Astrocyte (in vitro differentiated cells and primary cell): ENCODE measurements at regions not wholly inside any gene's neighbourhood (a gene's known extent, or its start where the extent isn't known, plus 50 kb on each side); places are given as distances from the start of the nearest gene placed in this dataset.

ENCODE experiments used
- DNase-seq: peaks from one replicate; pipeline ENCODE4 v3.0.0-alpha.2; 2010; ENCODE audit warnings: low read depth
- FAIRE-seq: peaks from 2 replicates; lab custom pipeline; 2011; peaks lifted over from hg19 to GRCh38; lab: Jason Lieb, UNC
- H2AFZ ChIP-seq: 2 replicates; pipeline ENCODE4 v1.6.0; 2012; ENCODE audit warnings: low read depth, low read length, inconsistent platforms
- H3K27ac ChIP-seq: 2 replicates; pipeline ENCODE4 v1.5.1; 2011; ENCODE audit warnings: low read depth, low read length, inconsistent platforms
- H3K27me3 ChIP-seq: 2 replicates; pipeline ENCODE4 v1.6.0; 2011; ENCODE audit warnings: low read length, inconsistent platforms; ENCODE audit not compliant: insufficient read depth
- H3K36me3 ChIP-seq: 2 replicates; pipeline ENCODE4 v1.5.1; 2011; ENCODE audit warnings: low read length, inconsistent platforms; ENCODE audit not compliant: insufficient read depth
- H3K4me1 ChIP-seq: 2 replicates; pipeline ENCODE4 v1.5.1; 2011; ENCODE audit warnings: low read length, inconsistent platforms; ENCODE audit not compliant: insufficient read depth
- H3K4me2 ChIP-seq: 2 replicates; pipeline ENCODE4 v1.6.0; 2012; ENCODE audit warnings: low read length, inconsistent platforms
- H3K4me3 ChIP-seq: 2 replicates; pipeline ENCODE4 v1.5.1; 2011; ENCODE audit warnings: low read depth, mild to moderate bottlenecking, low read length, inconsistent platforms; ENCODE audit not compliant: insufficient read depth
- H3K79me2 ChIP-seq: 2 replicates; pipeline ENCODE4 v1.6.0; 2012; ENCODE audit warnings: mild to moderate bottlenecking, low read length, inconsistent platforms; ENCODE audit not compliant: insufficient read depth
- H3K9ac ChIP-seq: 2 replicates; pipeline ENCODE4 v1.6.0; 2012; ENCODE audit warnings: mild to moderate bottlenecking, low read length, inconsistent platforms
- H3K9me3 ChIP-seq: 2 replicates; pipeline ENCODE4 v1.5.1; 2012; ENCODE audit warnings: low read depth, mild to moderate bottlenecking, low read length, inconsistent platforms; ENCODE audit not compliant: insufficient read depth
- H4K20me1 ChIP-seq: 2 replicates; pipeline ENCODE4 v1.6.0; 2012; ENCODE audit warnings: low read length, inconsistent platforms; ENCODE audit not compliant: insufficient read depth
- H3K27ac Mint-ChIP-seq: one replicate; pipeline ENCODE4 v1.8.0; 2021; ENCODE audit warnings: mild to moderate bottlenecking, mixed read lengths; ENCODE audit not compliant: unreplicated experiment
- H3K27me3 Mint-ChIP-seq: one replicate; pipeline ENCODE4 v1.8.0; 2021; ENCODE audit warnings: low read depth, mixed read lengths; ENCODE audit not compliant: unreplicated experiment
- H3K36me3 Mint-ChIP-seq: one replicate; pipeline ENCODE4 v1.8.0; 2021; ENCODE audit warnings: low read depth, mixed read lengths; ENCODE audit not compliant: unreplicated experiment
- H3K4me1 Mint-ChIP-seq: one replicate; pipeline ENCODE4 v1.8.0; 2021; ENCODE audit warnings: low read depth, mixed read lengths; ENCODE audit not compliant: unreplicated experiment
- H3K4me3 Mint-ChIP-seq: one replicate; pipeline ENCODE4 v1.8.0; 2021; ENCODE audit warnings: mild to moderate bottlenecking, moderate library complexity, mixed read lengths; ENCODE audit not compliant: unreplicated experiment
- H3K9me3 Mint-ChIP-seq: one replicate; pipeline ENCODE4 v1.8.0; 2021; ENCODE audit warnings: mild to moderate bottlenecking, mixed read lengths; ENCODE audit not compliant: unreplicated experiment
- EZH2 ChIP-seq: IDR thresholded peaks from 2 replicates; pipeline ENCODE4 v1.6.1; 2012; ENCODE audit warnings: mild to moderate bottlenecking, low read length, inconsistent platforms; ENCODE audit not compliant: insufficient read depth
- TF ChIP-seq, protein P1 (sequence below): IDR thresholded peaks from 2 replicates; pipeline ENCODE4 v1.5.1; 2011; ENCODE audit warnings: low read depth, mild to moderate bottlenecking, inconsistent platforms, low read length, moderate library complexity; ENCODE audit not compliant: insufficient read depth

- H3K27ac ChIP-seq: no peak overlapping the region
- no peak overlapping the region for H3K4me3 Mint-ChIP-seq
- no peak overlapping the region for H3K27ac Mint-ChIP-seq
- no peaks in the 10 kb centered on the region for H3K9me3 Mint-ChIP-seq
- no peak overlapping the region for H3K4me2 ChIP-seq
- no peaks in the 10 kb centered on the region for H3K27me3 ChIP-seq
- H3K4me1 Mint-ChIP-seq: peaks cover 15% of the 10 kb centered on the region
- H3K4me1 ChIP-seq: no peaks in the 10 kb centered on the region
- H3K36me3 Mint-ChIP-seq: no peaks in the 10 kb centered on the region
- H3K9ac ChIP-seq: no peak overlapping the region
- H3K9me3 ChIP-seq: no peaks in the 10 kb centered on the region
- H3K79me2 ChIP-seq: no peaks in the 10 kb centered on the region
- H2AFZ ChIP-seq: no peak overlapping the region
- no peaks in the 10 kb centered on the region for H3K36me3 ChIP-seq
- H4K20me1 ChIP-seq: no peaks in the 10 kb centered on the region
- TF ChIP-seq, protein P1, sequence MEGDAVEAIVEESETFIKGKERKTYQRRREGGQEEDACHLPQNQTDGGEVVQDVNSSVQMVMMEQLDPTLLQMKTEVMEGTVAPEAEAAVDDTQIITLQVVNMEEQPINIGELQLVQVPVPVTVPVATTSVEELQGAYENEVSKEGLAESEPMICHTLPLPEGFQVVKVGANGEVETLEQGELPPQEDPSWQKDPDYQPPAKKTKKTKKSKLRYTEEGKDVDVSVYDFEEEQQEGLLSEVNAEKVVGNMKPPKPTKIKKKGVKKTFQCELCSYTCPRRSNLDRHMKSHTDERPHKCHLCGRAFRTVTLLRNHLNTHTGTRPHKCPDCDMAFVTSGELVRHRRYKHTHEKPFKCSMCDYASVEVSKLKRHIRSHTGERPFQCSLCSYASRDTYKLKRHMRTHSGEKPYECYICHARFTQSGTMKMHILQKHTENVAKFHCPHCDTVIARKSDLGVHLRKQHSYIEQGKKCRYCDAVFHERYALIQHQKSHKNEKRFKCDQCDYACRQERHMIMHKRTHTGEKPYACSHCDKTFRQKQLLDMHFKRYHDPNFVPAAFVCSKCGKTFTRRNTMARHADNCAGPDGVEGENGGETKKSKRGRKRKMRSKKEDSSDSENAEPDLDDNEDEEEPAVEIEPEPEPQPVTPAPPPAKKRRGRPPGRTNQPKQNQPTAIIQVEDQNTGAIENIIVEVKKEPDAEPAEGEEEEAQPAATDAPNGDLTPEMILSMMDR: no peak
- no peak for TF ChIP-seq EZH2
- DNase-seq (peak; percentile 5), FAIRE-seq (no peak)
- H3K27me3 Mint-ChIP-seq: no peaks in the 10 kb centered on the region
- no peak overlapping the region for H3K4me3 ChIP-seq
These were observed 513.5 kb upstream of the NR3C2 start for GRCh38 chr4:148955564-148956297.

GRCh38 chr4:148954011-148954749, 512.0 kb upstream of the NR3C2 start:
- no peak overlapping the region for H3K4me2 ChIP-seq
- H3K36me3 Mint-ChIP-seq: no peaks in the 10 kb centered on the region
- TF ChIP-seq, protein P1: no peak
- TF ChIP-seq EZH2: no peak
- H3K27ac ChIP-seq: no peak overlapping the region
- H4K20me1 ChIP-seq: no peaks in the 10 kb centered on the region
- no peaks in the 10 kb centered on the region for H3K36me3 ChIP-seq
- H3K9me3 ChIP-seq: no peaks in the 10 kb centered on the region
- no peaks in the 10 kb centered on the region for H3K4me1 ChIP-seq
- H3K27me3 Mint-ChIP-seq: no peaks in the 10 kb centered on the region
- H3K4me3 Mint-ChIP-seq: no peak overlapping the region
- H3K27ac Mint-ChIP-seq: no peak overlapping the region
- H3K79me2 ChIP-seq: no peaks in the 10 kb centered on the region
- H3K4me1 Mint-ChIP-seq: peaks cover 15% of the 10 kb centered on the region
- H3K4me3 ChIP-seq: no peak overlapping the region
- DNase-seq (no peak), FAIRE-seq (no peak)
- no peaks in the 10 kb centered on the region for H3K27me3 ChIP-seq
- no peak overlapping the region for H2AFZ ChIP-seq
- no peaks in the 10 kb centered on the region for H3K9me3 Mint-ChIP-seq
- H3K9ac ChIP-seq: no peak overlapping the region
